Stomach (tissue), 4 donors: ENCODE measurements at regions not wholly inside any gene's neighbourhood (a gene's known extent, or its start where the extent isn't known, plus 50 kb on each side); places are given as distances from the start of the nearest gene placed in this dataset.

ENCODE experiments used
- EP300 ChIP-seq: sonication (generic); formaldehyde crosslinking; IDR thresholded peaks from one replicate; pipeline ENCODE4 v1.6.1; 2017; ENCODE audit warnings: antibody characterized with exemption
- POLR2A ChIP-seq, 4 donors: fragments of 450-650 bp; IDR thresholded peaks; one replicate each; pipeline ENCODE4 v1.6.1; 2016; ENCODE audit warnings: antibody characterized with exemption in 4 of 4, control low read depth in 2 of 4, mild to moderate bottlenecking in 1 of 4, moderate library complexity in 1 of 4
- TF ChIP-seq, protein P1 (sequence below), 7 experiments: fragments of 450-650 bp in 4 of 7; fragments of 200-600 bp in 3 of 7; sonication (generic) in 3 of 7; IDR thresholded peaks; one replicate each; pipeline ENCODE4 v1.5.1; 2016 to 2019; ENCODE audit warnings: antibody characterized with exemption in 7 of 7, control low read depth in 2 of 7, mild to moderate bottlenecking in 1 of 7

DNA sequence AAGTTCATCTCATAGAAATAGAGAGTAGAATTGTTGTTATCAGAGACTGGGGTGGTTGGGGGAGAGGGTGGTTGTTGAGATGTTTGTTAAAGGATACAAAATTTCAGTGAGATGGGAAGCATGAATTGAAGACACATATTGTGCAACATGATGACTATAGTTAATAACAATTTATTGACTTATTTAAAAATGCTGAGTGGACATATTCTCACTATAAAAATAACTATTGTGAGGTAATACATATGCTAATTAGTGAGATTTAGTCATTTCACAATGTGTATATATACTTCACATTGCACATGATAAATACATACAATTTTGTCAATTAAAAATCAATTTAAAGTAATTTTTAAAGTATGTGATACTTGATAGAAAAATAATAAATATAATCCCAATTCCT lies 722.5 kb upstream of the CHD1 start:
- TF ChIP-seq EP300 (no peak), POLR2A (IDR thresholded peaks at IDR 0.05) (no peak)
- TF ChIP-seq, protein P1, sequence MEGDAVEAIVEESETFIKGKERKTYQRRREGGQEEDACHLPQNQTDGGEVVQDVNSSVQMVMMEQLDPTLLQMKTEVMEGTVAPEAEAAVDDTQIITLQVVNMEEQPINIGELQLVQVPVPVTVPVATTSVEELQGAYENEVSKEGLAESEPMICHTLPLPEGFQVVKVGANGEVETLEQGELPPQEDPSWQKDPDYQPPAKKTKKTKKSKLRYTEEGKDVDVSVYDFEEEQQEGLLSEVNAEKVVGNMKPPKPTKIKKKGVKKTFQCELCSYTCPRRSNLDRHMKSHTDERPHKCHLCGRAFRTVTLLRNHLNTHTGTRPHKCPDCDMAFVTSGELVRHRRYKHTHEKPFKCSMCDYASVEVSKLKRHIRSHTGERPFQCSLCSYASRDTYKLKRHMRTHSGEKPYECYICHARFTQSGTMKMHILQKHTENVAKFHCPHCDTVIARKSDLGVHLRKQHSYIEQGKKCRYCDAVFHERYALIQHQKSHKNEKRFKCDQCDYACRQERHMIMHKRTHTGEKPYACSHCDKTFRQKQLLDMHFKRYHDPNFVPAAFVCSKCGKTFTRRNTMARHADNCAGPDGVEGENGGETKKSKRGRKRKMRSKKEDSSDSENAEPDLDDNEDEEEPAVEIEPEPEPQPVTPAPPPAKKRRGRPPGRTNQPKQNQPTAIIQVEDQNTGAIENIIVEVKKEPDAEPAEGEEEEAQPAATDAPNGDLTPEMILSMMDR (IDR thresholded peaks at IDR 0.05) = no peak
